ENCODE measurements at regions not wholly inside any gene's neighbourhood (a gene's known extent, or its start where the extent isn't known, plus 50 kb on each side); places are given as distances from the start of the nearest gene placed in this dataset.

DNA sequence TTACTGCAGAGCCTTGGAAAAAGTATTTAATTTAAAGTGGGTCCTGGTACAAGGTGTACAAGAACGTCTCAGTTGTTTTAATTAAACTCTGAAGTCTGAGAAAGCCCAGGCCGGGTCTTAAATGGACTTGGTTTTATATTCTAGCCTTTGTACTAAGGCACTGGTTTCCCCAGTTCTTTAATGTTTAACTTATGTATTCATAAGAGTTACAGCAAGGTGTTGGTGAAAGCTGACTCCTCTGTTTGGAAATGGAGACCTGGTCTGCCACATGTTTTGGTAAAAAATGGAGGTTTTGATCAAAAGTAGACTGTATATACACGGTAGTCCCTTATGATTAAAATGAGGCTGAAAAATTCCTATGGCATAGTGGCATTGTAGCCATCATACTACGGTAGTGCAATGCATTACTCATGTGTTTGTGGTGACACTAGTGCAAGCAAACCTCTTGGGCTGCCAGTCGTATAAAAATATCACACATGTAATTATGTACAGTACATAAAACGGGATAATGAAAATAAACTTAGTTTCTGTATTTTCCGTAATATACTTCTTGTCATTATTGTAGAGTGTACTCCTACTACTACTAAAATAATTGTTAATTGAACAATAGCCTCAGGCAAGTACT is 883.4 kb upstream of the SPRY2 start:
- no peak for TF ChIP-seq POLR2AphosphoS5 (IDR thresholded peaks at IDR 0.05; ENCODE audit: borderline replicate concordance, low read depth, low read length)
- no peak for TF ChIP-seq EZH2 (IDR thresholded peaks at IDR 0.05)

Data from SK-N-MC (cell line).